Suprapubic skin (tissue), 4 donors: ENCODE measurements at regions not wholly inside any gene's neighbourhood (a gene's known extent, or its start where the extent isn't known, plus 50 kb on each side); places are given as distances from the start of the nearest gene placed in this dataset.

Experiments used
- DNase-seq, 2 donors: peaks; one replicate each; pipeline ENCODE4 v3.0.0-alpha.2; 2019; ENCODE audit warnings: low spot score in 2 of 2
- H3K27ac ChIP-seq: fragments of 200-600 bp; sonication (generic); one replicate; pipeline ENCODE4 v1.5.1; 2019
- H3K27me3 ChIP-seq: fragments of 200-600 bp; sonication (generic); one replicate; pipeline ENCODE4 v1.5.1; 2019
- H3K36me3 ChIP-seq: fragments of 200-600 bp; sonication (generic); one replicate; pipeline ENCODE4 v1.5.1; 2019
- H3K4me1 ChIP-seq: fragments of 200-600 bp; sonication (generic); one replicate; pipeline ENCODE4 v1.5.1; 2019
- H3K4me3 ChIP-seq: fragments of 200-600 bp; sonication (generic); one replicate; pipeline ENCODE4 v1.5.1; 2019; ENCODE audit warnings: mild to moderate bottlenecking
- H3K9me3 ChIP-seq: fragments of 200-600 bp; sonication (generic); one replicate; pipeline ENCODE4 v1.5.1; 2019
- EP300 ChIP-seq: sonication (generic); formaldehyde crosslinking; IDR thresholded peaks from one replicate; pipeline ENCODE4 v1.6.1; 2017; ENCODE audit warnings: antibody characterized with exemption
- POLR2A ChIP-seq, 2 donors: fragments of 450-650 bp; IDR thresholded peaks; one replicate each; pipeline ENCODE4 v1.6.1; 2017; ENCODE audit warnings: antibody characterized with exemption in 2 of 2, mild to moderate bottlenecking in 2 of 2, moderate library complexity in 2 of 2
- POLR2AphosphoS5 ChIP-seq, 3 donors: sonication (generic); formaldehyde crosslinking; IDR thresholded peaks; one replicate each; pipeline ENCODE4 v1.6.1; 2017; ENCODE audit warnings: antibody characterized with exemption in 3 of 3
- WGBS: methylation state at CpG from one replicate; pipeline ENCODE4 v1.1.5; 2018; 5-methylcytosine and 5-hydroxymethylcytosine counted together
- TF ChIP-seq, protein P1 (sequence below), 2 donors: fragments of 200-600 bp in 1 of 2; fragments of 450-650 bp in 1 of 2; sonication (generic) in 1 of 2; IDR thresholded peaks; one replicate each; pipeline ENCODE4 v1.5.1; 2016 to 2019; ENCODE audit warnings: antibody characterized with exemption in 2 of 2, mild to moderate bottlenecking in 1 of 2, moderate library complexity in 1 of 2

- peak in 1 of 2 donors; percentile 40 for DNase-seq
- no peak overlapping the region for H3K27ac ChIP-seq
- peaks cover 71% of the 10 kb centered on the region for H3K27me3 ChIP-seq
- 73% methylated on average over 14 of the region's 16 CpGs for WGBS
- TF ChIP-seq POLR2A (IDR thresholded peaks at IDR 0.05), result no peak
- no peak for TF ChIP-seq POLR2AphosphoS5 (IDR thresholded peaks at IDR 0.05)
- no peaks in the 10 kb centered on the region for H3K36me3 ChIP-seq
- no peak overlapping the region for H3K4me3 ChIP-seq
- H3K4me1 ChIP-seq, result no peaks in the 10 kb centered on the region
- H3K9me3 ChIP-seq, result no peaks in the 10 kb centered on the region
These were observed 101.1 kb downstream of the YTHDF1 start for GRCh38 chr20:63114693-63115311.

DNA sequence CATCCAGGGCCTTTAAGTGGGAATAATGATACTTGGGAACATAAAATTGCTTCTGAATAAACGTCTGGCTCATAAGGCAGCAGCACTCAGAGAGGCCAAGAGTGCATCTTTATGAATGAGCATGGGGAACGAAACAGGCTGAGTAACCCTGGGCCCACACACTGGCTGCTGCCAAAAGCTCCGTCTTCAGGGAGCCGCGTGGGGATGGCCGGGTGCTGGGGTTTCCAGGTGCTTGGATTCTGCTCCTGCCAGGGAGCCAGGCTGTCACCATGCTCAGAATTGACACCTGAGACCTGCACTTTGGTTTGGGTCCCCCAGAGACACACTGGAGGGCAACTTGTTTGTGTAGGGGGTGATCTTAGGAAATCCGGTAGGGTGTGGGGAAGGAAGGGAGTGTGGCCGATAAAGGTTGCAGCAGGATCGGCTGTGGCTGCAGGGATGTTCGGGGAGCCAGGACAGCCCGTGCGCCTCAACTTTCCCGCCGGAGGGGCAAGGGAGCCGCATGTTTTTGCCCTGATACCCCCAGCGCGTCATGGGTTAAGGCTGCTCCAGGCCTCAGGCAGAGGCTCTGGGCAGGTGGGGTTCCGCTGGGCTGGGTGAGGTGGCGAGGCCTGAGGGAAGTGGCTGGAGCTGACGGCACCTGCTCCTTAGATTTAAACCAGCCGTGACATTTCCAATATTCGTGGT lies 101.8 kb downstream of the YTHDF1 start:
- Histone ChIP-seq H3K9me3 (no peaks in the 10 kb centered on the region), H3K36me3 (no peaks in the 10 kb centered on the region), H3K4me1 (no peaks in the 10 kb centered on the region), H3K27ac (no peak overlapping the region), H3K4me3 (no peak overlapping the region), H3K27me3 (peaks cover 66% of the 10 kb centered on the region)
- WGBS, result 64% methylated on average over 16 of the region's 22 CpGs
- DNase-seq, result peak in 1 of 2 donors; percentile 72
- no peak for TF ChIP-seq EP300
- TF ChIP-seq POLR2A (IDR thresholded peaks at IDR 0.05), result no peak
- TF ChIP-seq, protein P1, sequence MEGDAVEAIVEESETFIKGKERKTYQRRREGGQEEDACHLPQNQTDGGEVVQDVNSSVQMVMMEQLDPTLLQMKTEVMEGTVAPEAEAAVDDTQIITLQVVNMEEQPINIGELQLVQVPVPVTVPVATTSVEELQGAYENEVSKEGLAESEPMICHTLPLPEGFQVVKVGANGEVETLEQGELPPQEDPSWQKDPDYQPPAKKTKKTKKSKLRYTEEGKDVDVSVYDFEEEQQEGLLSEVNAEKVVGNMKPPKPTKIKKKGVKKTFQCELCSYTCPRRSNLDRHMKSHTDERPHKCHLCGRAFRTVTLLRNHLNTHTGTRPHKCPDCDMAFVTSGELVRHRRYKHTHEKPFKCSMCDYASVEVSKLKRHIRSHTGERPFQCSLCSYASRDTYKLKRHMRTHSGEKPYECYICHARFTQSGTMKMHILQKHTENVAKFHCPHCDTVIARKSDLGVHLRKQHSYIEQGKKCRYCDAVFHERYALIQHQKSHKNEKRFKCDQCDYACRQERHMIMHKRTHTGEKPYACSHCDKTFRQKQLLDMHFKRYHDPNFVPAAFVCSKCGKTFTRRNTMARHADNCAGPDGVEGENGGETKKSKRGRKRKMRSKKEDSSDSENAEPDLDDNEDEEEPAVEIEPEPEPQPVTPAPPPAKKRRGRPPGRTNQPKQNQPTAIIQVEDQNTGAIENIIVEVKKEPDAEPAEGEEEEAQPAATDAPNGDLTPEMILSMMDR (IDR thresholded peaks at IDR 0.05), result no peak
- no peak for TF ChIP-seq POLR2AphosphoS5 (IDR thresholded peaks at IDR 0.05)

DNA sequence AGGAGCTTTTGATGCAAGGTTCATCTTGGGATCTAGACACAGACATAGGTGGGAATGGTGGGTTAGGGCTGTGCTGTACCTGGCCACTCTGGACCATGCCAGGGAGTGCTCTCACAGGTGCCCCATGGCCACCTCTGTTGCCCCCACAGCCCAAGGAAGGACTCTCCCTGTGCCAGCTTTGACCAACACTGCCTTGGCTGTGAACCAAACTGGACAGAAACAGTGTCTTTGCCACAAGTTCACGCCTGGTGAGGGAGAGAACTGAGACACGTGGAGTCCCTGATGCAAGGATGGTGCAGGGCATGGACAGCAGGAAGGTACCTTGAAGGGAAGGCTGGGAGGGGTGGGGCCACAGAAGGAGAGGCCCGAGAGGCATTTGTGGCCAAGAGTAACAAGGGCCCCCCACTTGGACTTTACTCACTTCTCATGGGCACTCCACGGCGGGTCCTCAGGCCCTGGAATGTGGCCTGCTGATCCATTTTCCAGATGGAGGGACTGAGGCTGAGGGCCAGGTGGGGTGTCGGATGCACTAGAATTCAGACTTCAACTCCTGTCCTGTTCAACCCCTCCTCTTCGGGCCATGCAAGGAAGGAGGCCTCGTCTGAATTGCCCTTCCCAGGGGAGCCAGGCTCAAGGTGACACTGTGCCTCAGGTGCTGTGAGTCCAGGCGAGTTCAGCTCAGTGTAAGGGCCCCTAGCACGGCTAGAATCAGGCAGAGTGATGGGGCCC lies 103.3 kb downstream of the YTHDF1 start:
- H3K9me3 ChIP-seq, result no peaks in the 10 kb centered on the region
- H3K4me3 ChIP-seq, result no peak overlapping the region
- H3K4me1 ChIP-seq, result no peaks in the 10 kb centered on the region
- 76% methylated on average over 6 of the region's 10 CpGs for WGBS
- peaks cover 51% of the 10 kb centered on the region for H3K27me3 ChIP-seq
- TF ChIP-seq EP300 (no peak), POLR2A (IDR thresholded peaks at IDR 0.05) (no peak), POLR2AphosphoS5 (IDR thresholded peaks at IDR 0.05) (no peak)
- TF ChIP-seq, protein P1 (IDR thresholded peaks at IDR 0.05), result no peak
- peak in 1 of 2 donors; percentile 68 for DNase-seq
- H3K27ac ChIP-seq, result no peak overlapping the region
- no peaks in the 10 kb centered on the region for H3K36me3 ChIP-seq

- H3K4me3 ChIP-seq, result no peak overlapping the region
- H3K27ac ChIP-seq, result no peak overlapping the region
- H3K36me3 ChIP-seq, result no peaks in the 10 kb centered on the region
- no peaks in the 10 kb centered on the region for H3K9me3 ChIP-seq
- H3K4me1 ChIP-seq, result no peaks in the 10 kb centered on the region
- TF ChIP-seq EP300 (no peak), POLR2AphosphoS5 (IDR thresholded peaks at IDR 0.05) (no peak), POLR2A (IDR thresholded peaks at IDR 0.05) (no peak)
- TF ChIP-seq, protein P1 (IDR thresholded peaks at IDR 0.05), result no peak
- peak in 1 of 2 donors; percentile 72 for DNase-seq
- 92% methylated on average over 9 of the region's 9 CpGs for WGBS
- H3K27me3 ChIP-seq, result peaks cover 17% of the 10 kb centered on the region
These were observed 101.5 kb upstream of the BHLHE23 start for GRCh38 chr20:63108247-63108646.

DNA sequence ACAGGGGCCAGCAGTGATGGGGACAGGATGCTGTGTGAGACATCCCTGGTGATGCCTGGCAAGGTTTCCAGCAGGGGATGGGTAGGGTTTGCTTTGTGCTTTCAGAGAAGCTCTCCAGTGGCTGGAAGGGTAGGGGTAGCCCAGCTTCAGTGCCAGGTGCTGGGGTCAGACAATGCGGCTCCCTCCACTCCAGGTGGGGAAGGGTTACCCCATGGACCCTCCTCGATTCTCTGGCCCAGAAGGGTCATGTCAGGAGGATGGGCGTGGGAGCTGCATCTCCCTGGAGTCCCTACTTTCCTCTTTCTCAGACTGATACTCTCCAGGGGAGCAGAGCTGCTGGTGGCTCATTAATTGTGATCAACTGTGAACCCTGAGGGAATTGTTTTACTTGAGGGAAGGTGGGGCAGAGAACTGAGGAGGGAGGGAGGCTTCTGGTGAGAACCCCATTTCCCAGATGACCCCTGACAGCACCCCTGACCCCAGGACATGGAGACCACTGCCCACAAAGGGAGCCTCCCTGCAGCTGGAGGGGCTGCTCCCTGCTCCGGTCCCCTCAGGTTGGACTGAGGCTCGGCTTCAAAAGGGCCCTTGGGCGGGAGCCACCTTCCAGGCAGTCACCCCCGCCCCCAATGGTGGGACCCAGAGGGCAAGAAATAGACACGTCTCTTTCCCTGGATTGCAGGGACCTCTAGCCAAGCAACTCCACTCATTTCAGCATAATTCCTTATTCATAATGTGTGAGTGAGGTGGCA lies 100.9 kb upstream of the BHLHE23 start:
- Histone ChIP-seq H3K4me3 (no peak overlapping the region), H3K9me3 (no peaks in the 10 kb centered on the region), H3K36me3 (no peaks in the 10 kb centered on the region), H3K27me3 (peaks cover 10% of the 10 kb centered on the region), H3K4me1 (peaks cover 5% of the 10 kb centered on the region), H3K27ac (no peak overlapping the region)
- TF ChIP-seq, protein P1 (IDR thresholded peaks at IDR 0.05), result no peak
- no peak for TF ChIP-seq EP300
- TF ChIP-seq POLR2AphosphoS5 (IDR thresholded peaks at IDR 0.05), result no peak
- no peak for TF ChIP-seq POLR2A (IDR thresholded peaks at IDR 0.05)
- WGBS, result 70% methylated on average over 6 of the region's 8 CpGs
- peak in 1 of 2 donors; percentile 55 for DNase-seq
